Peyer's patch (tissue), 4 donors: ENCODE measurements at regions not wholly inside any gene's neighbourhood (a gene's known extent, or its start where the extent isn't known, plus 50 kb on each side); places are given as distances from the start of the nearest gene placed in this dataset.

Experiments
- POLR2A ChIP-seq, 2 donors: fragments of 450-650 bp; IDR thresholded peaks; one replicate each; pipeline ENCODE4 v1.5.1; 2017; ENCODE audit warnings: antibody characterized with exemption in 2 of 2, mild to moderate bottlenecking in 2 of 2, moderate library complexity in 2 of 2
- TF ChIP-seq, protein P1 (sequence below), 6 experiments: fragments of 450-650 bp in 4 of 6; fragments of 200-600 bp in 2 of 6; sonication (generic) in 1 of 6; IDR thresholded peaks; one replicate each; pipeline ENCODE4 v1.5.1; 2017 to 2019; ENCODE audit warnings: antibody characterized with exemption in 6 of 6, mild to moderate bottlenecking in 3 of 6, moderate library complexity in 1 of 6

DNA sequence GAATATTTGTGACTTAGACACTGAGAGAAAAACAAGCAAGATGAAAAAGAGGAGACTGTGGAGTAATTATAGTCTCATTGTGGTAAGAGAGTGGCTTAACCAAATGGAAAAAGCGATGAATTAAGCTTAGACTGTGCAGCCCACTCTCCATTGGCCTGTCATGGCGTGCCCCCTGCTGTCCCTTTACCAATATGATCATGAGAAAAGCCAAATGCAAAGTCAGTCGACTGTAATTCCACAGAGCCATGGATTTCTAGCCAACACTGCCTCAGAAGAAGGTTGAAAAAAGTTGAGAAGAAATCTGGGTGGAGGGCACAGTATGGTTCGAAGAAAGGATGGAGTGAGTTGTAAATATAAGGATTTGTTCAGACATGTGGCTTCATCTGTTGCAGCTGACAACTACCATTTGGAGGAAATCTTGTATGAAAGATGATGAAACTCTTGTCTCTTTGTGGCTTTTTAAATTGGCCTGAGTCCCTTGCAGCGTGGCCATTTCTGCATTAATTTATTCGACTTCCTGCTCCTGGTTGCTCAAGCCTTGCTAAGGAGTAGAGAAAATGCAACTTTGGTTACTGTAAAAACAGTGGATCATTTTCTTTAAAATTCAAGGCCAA, 251.4 kb downstream of the DOK5 start:
- TF ChIP-seq, protein P1, sequence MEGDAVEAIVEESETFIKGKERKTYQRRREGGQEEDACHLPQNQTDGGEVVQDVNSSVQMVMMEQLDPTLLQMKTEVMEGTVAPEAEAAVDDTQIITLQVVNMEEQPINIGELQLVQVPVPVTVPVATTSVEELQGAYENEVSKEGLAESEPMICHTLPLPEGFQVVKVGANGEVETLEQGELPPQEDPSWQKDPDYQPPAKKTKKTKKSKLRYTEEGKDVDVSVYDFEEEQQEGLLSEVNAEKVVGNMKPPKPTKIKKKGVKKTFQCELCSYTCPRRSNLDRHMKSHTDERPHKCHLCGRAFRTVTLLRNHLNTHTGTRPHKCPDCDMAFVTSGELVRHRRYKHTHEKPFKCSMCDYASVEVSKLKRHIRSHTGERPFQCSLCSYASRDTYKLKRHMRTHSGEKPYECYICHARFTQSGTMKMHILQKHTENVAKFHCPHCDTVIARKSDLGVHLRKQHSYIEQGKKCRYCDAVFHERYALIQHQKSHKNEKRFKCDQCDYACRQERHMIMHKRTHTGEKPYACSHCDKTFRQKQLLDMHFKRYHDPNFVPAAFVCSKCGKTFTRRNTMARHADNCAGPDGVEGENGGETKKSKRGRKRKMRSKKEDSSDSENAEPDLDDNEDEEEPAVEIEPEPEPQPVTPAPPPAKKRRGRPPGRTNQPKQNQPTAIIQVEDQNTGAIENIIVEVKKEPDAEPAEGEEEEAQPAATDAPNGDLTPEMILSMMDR (IDR thresholded peaks at IDR 0.05): no peak
- TF ChIP-seq POLR2A (IDR thresholded peaks at IDR 0.05): no peak
